Type B pancreatic cell (in vitro differentiated cells): ENCODE measurements at regions not wholly inside any gene's neighbourhood (a gene's known extent, or its start where the extent isn't known, plus 50 kb on each side); places are given as distances from the start of the nearest gene placed in this dataset.
A peak's percentile ranks its signal among the peaks of the same experiment; 100 is the strongest.

ENCODE experiments used
- DNase-seq: peaks from one replicate; pipeline ENCODE4 v3.0.0; 2021; ENCODE audit warnings: mixed read lengths; ENCODE audit not compliant: unreplicated experiment; ENCODE audit errors: extremely low spot score
- H3K27ac Mint-ChIP-seq: 2 replicates; pipeline ENCODE4 v1.8.0; 2021; ENCODE audit warnings: mild to moderate bottlenecking, mixed read lengths
- H3K27me3 Mint-ChIP-seq: 2 replicates; pipeline ENCODE4 v1.8.0; 2021; ENCODE audit warnings: mixed read lengths
- H3K36me3 Mint-ChIP-seq: 2 replicates; pipeline ENCODE4 v1.8.0; 2021; ENCODE audit warnings: mixed read lengths
- H3K4me1 Mint-ChIP-seq: one replicate; pipeline ENCODE4 v1.8.0; 2021; ENCODE audit warnings: mixed read lengths; ENCODE audit not compliant: unreplicated experiment
- H3K4me3 Mint-ChIP-seq: 2 replicates; pipeline ENCODE4 v1.8.0; 2021; ENCODE audit warnings: mild to moderate bottlenecking, mixed read lengths
- H3K9me3 Mint-ChIP-seq: 2 replicates; pipeline ENCODE4 v1.8.0; 2021; ENCODE audit warnings: mixed read lengths
- CTCF ChIP-seq: fragments of 200-600 bp; sonication (generic); conservative IDR thresholded peaks from 2 replicates; pipeline ENCODE4 v1.5.0; 2021; ENCODE audit warnings: antibody characterized with exemption, mild to moderate bottlenecking

GRCh38 chr18:39599251-39599650 lies 2033.7 kb upstream of the CELF4 start:
- peaks cover 5% of the 10 kb centered on the region for H3K9me3 Mint-ChIP-seq
- H3K27me3 Mint-ChIP-seq: no peaks in the 10 kb centered on the region
- no peak for DNase-seq
- no peaks in the 10 kb centered on the region for H3K36me3 Mint-ChIP-seq
- TF ChIP-seq CTCF: no peak
- peaks cover 23% of the 10 kb centered on the region for H3K4me1 Mint-ChIP-seq
- peak overlapping the region; percentile 69 for H3K27ac Mint-ChIP-seq
- no peak overlapping the region for H3K4me3 Mint-ChIP-seq

GRCh38 chr18:39596891-39597290 lies 2031.3 kb upstream of the CELF4 start:
- TF ChIP-seq CTCF: no peak
- peaks cover 5% of the 10 kb centered on the region for H3K9me3 Mint-ChIP-seq
- H3K36me3 Mint-ChIP-seq: no peaks in the 10 kb centered on the region
- H3K27ac Mint-ChIP-seq: peak overlapping the region; percentile 48
- peak overlapping the region; percentile 17 for H3K4me3 Mint-ChIP-seq
- peaks cover 23% of the 10 kb centered on the region for H3K4me1 Mint-ChIP-seq
- no peaks in the 10 kb centered on the region for H3K27me3 Mint-ChIP-seq
- no peak for DNase-seq

GRCh38 chr18:39596221-39596620 lies 2030.6 kb upstream of the CELF4 start:
- Mint-ChIP-seq H3K27me3 (no peaks in the 10 kb centered on the region), H3K4me3 (no peak overlapping the region), H3K9me3 (peaks cover 5% of the 10 kb centered on the region), H3K27ac (peak overlapping the region; percentile 48), H3K4me1 (peaks cover 23% of the 10 kb centered on the region), H3K36me3 (no peaks in the 10 kb centered on the region)
- no peak for DNase-seq
- TF ChIP-seq CTCF: no peak

- no peak overlapping the region for H3K27ac Mint-ChIP-seq
- H3K27me3 Mint-ChIP-seq: no peaks in the 10 kb centered on the region
- DNase-seq: no peak
- no peak overlapping the region for H3K4me3 Mint-ChIP-seq
- peaks cover 17% of the 10 kb centered on the region for H3K4me1 Mint-ChIP-seq
- H3K9me3 Mint-ChIP-seq: peaks cover 5% of the 10 kb centered on the region
- H3K36me3 Mint-ChIP-seq: no peaks in the 10 kb centered on the region
- no peak for TF ChIP-seq CTCF
Measured at GRCh38 chr18:39594206-39594605, 2028.6 kb upstream of the CELF4 start.

GRCh38 chr18:39591649-39592048 lies 2026.1 kb upstream of the CELF4 start:
- peaks cover 5% of the 10 kb centered on the region for H3K9me3 Mint-ChIP-seq
- H3K27ac Mint-ChIP-seq: no peak overlapping the region
- DNase-seq: no peak
- no peak for TF ChIP-seq CTCF
- H3K27me3 Mint-ChIP-seq: no peaks in the 10 kb centered on the region
- H3K4me1 Mint-ChIP-seq: peaks cover 12% of the 10 kb centered on the region
- H3K36me3 Mint-ChIP-seq: no peaks in the 10 kb centered on the region
- no peak overlapping the region for H3K4me3 Mint-ChIP-seq

GRCh38 chr18:39589496-39589895 lies 2023.9 kb upstream of the CELF4 start:
- Mint-ChIP-seq H3K4me1 (peaks cover 10% of the 10 kb centered on the region), H3K36me3 (no peaks in the 10 kb centered on the region), H3K27me3 (no peaks in the 10 kb centered on the region), H3K4me3 (no peak overlapping the region), H3K9me3 (no peaks in the 10 kb centered on the region), H3K27ac (no peak overlapping the region)
- no peak for TF ChIP-seq CTCF
- DNase-seq: no peak
